ENCODE measurements at regions not wholly inside any gene's neighbourhood (a gene's known extent, or its start where the extent isn't known, plus 50 kb on each side); places are given as distances from the start of the nearest gene placed in this dataset.
A peak's percentile ranks its signal among the peaks of the same experiment; 100 is the strongest.

DNA sequence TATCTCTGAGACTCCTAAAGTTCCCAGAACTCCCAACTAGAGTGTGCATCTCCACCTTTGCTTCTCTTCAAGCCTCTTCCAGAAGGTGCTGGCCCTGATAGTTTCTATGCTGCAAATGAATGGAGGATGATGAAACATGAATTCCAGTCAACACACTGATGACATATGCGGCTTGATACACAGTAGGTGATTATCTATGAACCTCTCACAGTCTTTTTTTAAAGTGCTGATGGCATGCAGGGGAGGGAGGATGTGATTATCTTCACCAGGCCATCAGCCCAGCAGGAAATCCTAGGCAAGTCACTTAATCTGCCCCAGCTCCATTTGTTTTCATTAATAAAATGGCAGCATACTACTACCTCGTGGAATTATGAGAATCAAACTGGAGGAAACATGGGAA is 548.5 kb downstream of the SOX6 start:
- Histone ChIP-seq H3K9me3 (ENCODE audit: low read depth, low read length, poor library complexity, severe bottlenecking) (no peaks in the 10 kb centered on the region), H3K36me3 (ENCODE audit: insufficient read depth, low read length, poor library complexity, severe bottlenecking) (no peaks in the 10 kb centered on the region), H3K4me3 (ENCODE audit: low read depth, low read length, poor library complexity, severe bottlenecking) (no peak overlapping the region), H3K4me1 (ENCODE audit: insufficient read depth, low read length, poor library complexity, severe bottlenecking) (peaks cover 18% of the 10 kb centered on the region), H3K27ac (ENCODE audit: low read depth, low read length, poor library complexity, severe bottlenecking) (peak overlapping the region; percentile 22), H3K27me3 (replicated peaks; ENCODE audit: insufficient read depth, low read depth, low read length, poor library complexity) (no peaks in the 10 kb centered on the region)
- CTCF ChIA-PET, result no interaction called here
- peak; percentile 87 for DNase-seq (ENCODE audit: low spot score)
- BruUV-seq (replicated peaks), result no TSS peak
- no peak for TF ChIP-seq EZH2 (IDR thresholded peaks at IDR 0.05; ENCODE audit: borderline replicate concordance, low read depth, low read length, poor library complexity, severe bottlenecking)
- TF ChIP-seq, protein P1, sequence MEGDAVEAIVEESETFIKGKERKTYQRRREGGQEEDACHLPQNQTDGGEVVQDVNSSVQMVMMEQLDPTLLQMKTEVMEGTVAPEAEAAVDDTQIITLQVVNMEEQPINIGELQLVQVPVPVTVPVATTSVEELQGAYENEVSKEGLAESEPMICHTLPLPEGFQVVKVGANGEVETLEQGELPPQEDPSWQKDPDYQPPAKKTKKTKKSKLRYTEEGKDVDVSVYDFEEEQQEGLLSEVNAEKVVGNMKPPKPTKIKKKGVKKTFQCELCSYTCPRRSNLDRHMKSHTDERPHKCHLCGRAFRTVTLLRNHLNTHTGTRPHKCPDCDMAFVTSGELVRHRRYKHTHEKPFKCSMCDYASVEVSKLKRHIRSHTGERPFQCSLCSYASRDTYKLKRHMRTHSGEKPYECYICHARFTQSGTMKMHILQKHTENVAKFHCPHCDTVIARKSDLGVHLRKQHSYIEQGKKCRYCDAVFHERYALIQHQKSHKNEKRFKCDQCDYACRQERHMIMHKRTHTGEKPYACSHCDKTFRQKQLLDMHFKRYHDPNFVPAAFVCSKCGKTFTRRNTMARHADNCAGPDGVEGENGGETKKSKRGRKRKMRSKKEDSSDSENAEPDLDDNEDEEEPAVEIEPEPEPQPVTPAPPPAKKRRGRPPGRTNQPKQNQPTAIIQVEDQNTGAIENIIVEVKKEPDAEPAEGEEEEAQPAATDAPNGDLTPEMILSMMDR (conservative IDR thresholded peaks at IDR 0.05; ENCODE audit: low read depth, low read length), result no peak
- POLR2A ChIA-PET (ENCODE audit: low non-redundant PET), result interaction anchor here (0.7 kb wide), 1 partner anchor 403 kb away, joined by 3 read pairs; no protein-coding TSS in a partner anchor
- intact Hi-C loops (cut with micrococcal nuclease; ENCODE audit: unreplicated experiment), result no loop called here

GRCh38 chr11:15810082-15810481 is 546.3 kb downstream of the SOX6 start:
- intact Hi-C loops (cut with micrococcal nuclease; ENCODE audit: unreplicated experiment), result no loop called here
- no TSS peak for BruUV-seq (replicated peaks)
- ChIA-PET POLR2A (ENCODE audit: low non-redundant PET) (no interaction called here), CTCF (no interaction called here)
- TF ChIP-seq, protein P1 (conservative IDR thresholded peaks at IDR 0.05; ENCODE audit: low read depth, low read length), result no peak
- no peak for TF ChIP-seq EZH2 (IDR thresholded peaks at IDR 0.05; ENCODE audit: borderline replicate concordance, low read depth, low read length, poor library complexity, severe bottlenecking)
- Histone ChIP-seq H3K27ac (ENCODE audit: low read depth, low read length, poor library complexity, severe bottlenecking) (no peak overlapping the region), H3K27me3 (replicated peaks; ENCODE audit: insufficient read depth, low read depth, low read length, poor library complexity) (no peaks in the 10 kb centered on the region), H3K9me3 (ENCODE audit: low read depth, low read length, poor library complexity, severe bottlenecking) (no peaks in the 10 kb centered on the region), H3K4me1 (ENCODE audit: insufficient read depth, low read length, poor library complexity, severe bottlenecking) (peaks cover 18% of the 10 kb centered on the region), H3K36me3 (ENCODE audit: insufficient read depth, low read length, poor library complexity, severe bottlenecking) (no peaks in the 10 kb centered on the region), H3K4me3 (ENCODE audit: low read depth, low read length, poor library complexity, severe bottlenecking) (no peak overlapping the region)
- no peak for DNase-seq (ENCODE audit: low spot score)

DNA sequence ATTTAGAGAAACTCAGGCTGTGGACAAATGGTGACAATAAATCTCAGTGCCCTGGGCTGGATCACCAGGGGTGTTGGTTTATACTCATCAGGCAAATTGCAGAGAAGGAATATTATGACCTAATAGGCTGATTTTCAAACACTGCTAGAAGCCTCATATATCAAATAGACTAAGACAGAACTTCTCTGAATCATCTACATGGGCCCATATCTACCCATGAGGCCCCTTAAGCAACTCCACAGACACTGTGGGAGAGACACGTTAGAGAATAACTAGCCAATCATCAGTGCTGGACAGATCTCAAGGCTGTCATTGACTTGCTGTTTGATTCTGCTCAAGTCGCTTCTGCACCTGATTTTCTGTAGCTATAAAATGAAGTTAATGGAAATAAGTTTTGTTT is 545.8 kb downstream of the SOX6 start:
- Histone ChIP-seq H3K36me3 (ENCODE audit: insufficient read depth, low read length, poor library complexity, severe bottlenecking) (no peaks in the 10 kb centered on the region), H3K4me1 (ENCODE audit: insufficient read depth, low read length, poor library complexity, severe bottlenecking) (peaks cover 17% of the 10 kb centered on the region), H3K4me3 (ENCODE audit: low read depth, low read length, poor library complexity, severe bottlenecking) (no peak overlapping the region), H3K27ac (ENCODE audit: low read depth, low read length, poor library complexity, severe bottlenecking) (no peak overlapping the region), H3K27me3 (replicated peaks; ENCODE audit: insufficient read depth, low read depth, low read length, poor library complexity) (no peaks in the 10 kb centered on the region), H3K9me3 (ENCODE audit: low read depth, low read length, poor library complexity, severe bottlenecking) (no peaks in the 10 kb centered on the region)
- TF ChIP-seq, protein P1 (conservative IDR thresholded peaks at IDR 0.05; ENCODE audit: low read depth, low read length), result no peak
- no peak for TF ChIP-seq EZH2 (IDR thresholded peaks at IDR 0.05; ENCODE audit: borderline replicate concordance, low read depth, low read length, poor library complexity, severe bottlenecking)
- no peak for DNase-seq (ENCODE audit: low spot score)
- POLR2A ChIA-PET (ENCODE audit: low non-redundant PET), result no interaction called here
- no TSS peak for BruUV-seq (replicated peaks)
- CTCF ChIA-PET, result no interaction called here
- intact Hi-C loops (cut with micrococcal nuclease; ENCODE audit: unreplicated experiment), result no loop called here
